ENCODE measurements at regions not wholly inside any gene's neighbourhood (a gene's known extent, or its start where the extent isn't known, plus 50 kb on each side); places are given as distances from the start of the nearest gene placed in this dataset.
"Not testable (repeated sequence)": the region's sequence is repeated elsewhere in the genome, so short reads cannot be mapped to it uniquely, and the experiment has no call there.

DNA sequence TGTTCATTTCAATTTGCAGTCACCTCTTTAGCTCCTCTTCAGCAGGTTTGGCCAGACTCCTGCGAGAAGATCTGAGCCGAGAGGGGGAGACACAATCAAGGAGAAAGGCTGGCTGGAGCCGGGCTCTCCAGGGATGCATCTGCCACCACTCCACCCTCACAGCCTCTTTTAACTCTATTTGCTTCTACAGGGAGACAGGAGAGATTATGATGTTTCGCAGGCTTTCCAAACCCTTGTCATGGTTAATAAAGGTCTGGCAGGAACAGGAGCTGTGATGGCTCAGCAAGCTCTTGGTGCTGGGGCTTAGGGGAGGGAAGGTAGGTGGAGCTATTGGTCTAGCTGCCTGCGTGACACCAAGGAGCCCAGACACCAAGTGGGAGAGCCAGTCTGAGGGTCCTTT, 448.1 kb upstream of the PODXL start:
- peak; percentile 17; the same call in 1 of the 2 replicates for TF ChIP-seq CTCF (IDR thresholded peaks at IDR 0.05; ENCODE audit: low read depth, low read length)
- no peak overlapping the region for H3K4me3 ChIP-seq (ENCODE audit: low read depth, low read length)

GRCh38 chr7:132002343-132002968, 446.0 kb upstream of the PODXL start:
- no peak for TF ChIP-seq CTCF (IDR thresholded peaks at IDR 0.05; ENCODE audit: low read depth, low read length)
- no peak overlapping the region for H3K4me3 ChIP-seq (ENCODE audit: low read depth, low read length)

- no peak overlapping the region for H3K4me3 ChIP-seq (ENCODE audit: low read depth, low read length)
- TF ChIP-seq CTCF (IDR thresholded peaks at IDR 0.05; ENCODE audit: low read depth, low read length): no peak
These were observed 444.7 kb upstream of the PODXL start for GRCh38 chr7:132001146-132001545.

GRCh38 chr7:131999193-131999592, 442.8 kb upstream of the PODXL start:
- TF ChIP-seq CTCF (IDR thresholded peaks at IDR 0.05; ENCODE audit: low read depth, low read length): no peak
- no peak overlapping the region for H3K4me3 ChIP-seq (ENCODE audit: low read depth, low read length)

DNA sequence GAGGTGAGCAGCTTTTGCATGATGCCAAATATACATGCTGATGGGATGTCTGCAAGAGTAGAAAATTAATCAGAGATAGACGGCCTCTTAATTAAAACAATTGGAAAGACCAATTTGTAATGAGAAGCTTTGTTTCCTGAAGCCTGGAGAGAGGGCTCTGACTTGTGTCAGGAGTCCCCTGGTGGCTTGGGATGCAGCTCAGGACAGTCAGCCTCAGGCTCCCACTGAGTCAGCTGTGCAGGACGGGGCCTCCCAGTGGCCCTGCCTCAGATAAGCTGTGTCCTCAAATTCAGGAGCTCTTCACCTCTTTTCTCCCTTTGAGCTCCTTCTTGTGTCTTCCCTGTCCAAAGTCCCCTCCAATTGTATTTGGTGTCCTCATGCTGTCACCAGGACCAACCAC, 438.9 kb upstream of the PODXL start:
- no peak for TF ChIP-seq CTCF (IDR thresholded peaks at IDR 0.05; ENCODE audit: low read depth, low read length)

DNA sequence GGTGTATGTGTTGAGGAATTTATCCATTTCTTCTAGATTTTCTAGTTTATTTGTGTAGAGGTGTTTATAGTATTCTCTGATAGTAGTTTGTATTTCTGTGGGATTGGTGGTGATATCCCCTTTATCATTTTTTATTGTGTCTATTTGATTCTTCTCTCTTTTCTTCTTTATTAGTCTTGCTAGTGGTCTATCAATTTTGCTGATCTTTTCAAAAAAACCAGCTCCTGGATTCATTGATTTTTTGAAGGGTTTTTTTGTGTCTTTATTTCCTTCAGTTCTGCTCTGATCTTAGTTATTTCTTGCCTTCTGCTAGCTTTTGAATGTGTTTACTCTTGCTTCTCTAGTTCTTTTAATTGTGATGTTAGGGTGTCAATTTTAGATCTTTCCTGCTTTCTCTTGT, 424.6 kb upstream of the PODXL start:
- H3K4me3 ChIP-seq (ENCODE audit: low read depth, low read length): not testable (repeated sequence)

More for the DNA sequence above, 438.9 kb upstream of the PODXL start:
- no peak overlapping the region for H3K4me3 ChIP-seq (ENCODE audit: low read depth, low read length)

GRCh38 chr7:131978118-131978517, 421.7 kb upstream of the PODXL start:
- H3K4me3 ChIP-seq (ENCODE audit: low read depth, low read length): not testable (repeated sequence)

DNA sequence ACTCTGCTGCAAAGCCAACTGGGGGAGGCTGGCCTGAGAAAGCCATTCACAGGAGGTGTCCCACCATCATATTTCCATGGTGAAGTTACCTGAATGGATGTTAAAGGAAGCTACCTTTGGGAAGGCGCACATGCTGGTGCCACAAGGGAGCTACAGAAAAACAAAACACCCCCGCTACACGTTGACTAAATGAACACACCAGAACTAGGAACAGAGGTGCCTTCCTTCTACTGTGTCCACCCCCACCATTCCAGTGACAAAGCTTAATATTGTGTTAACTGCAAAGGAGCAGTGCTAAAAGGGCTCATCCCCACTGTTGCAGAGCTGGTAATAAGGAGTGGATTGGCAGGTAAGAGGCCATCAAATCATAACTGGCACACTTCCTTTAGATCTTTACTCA, 420.0 kb upstream of the PODXL start:
- no peak overlapping the region for H3K4me3 ChIP-seq (ENCODE audit: low read depth, low read length)
- TF ChIP-seq CTCF (IDR thresholded peaks at IDR 0.05; ENCODE audit: low read depth, low read length): no peak
